Mammary epithelial cell (primary cell): ENCODE measurements at regions not wholly inside any gene's neighbourhood (a gene's known extent, or its start where the extent isn't known, plus 50 kb on each side); places are given as distances from the start of the nearest gene placed in this dataset.

ENCODE experiments used
- EZH2 ChIP-seq: IDR thresholded peaks from 2 replicates; pipeline ENCODE4 v1.6.1; 2012; ENCODE audit warnings: low read length, inconsistent platforms, borderline replicate concordance
- TF ChIP-seq, protein P1 (sequence below), 2 donors: IDR thresholded peaks in 1 of 2; conservative IDR thresholded peaks in 1 of 2; 2 replicates each; pipeline ENCODE4 v1.5.1; 2011 to 2012; ENCODE audit warnings: inconsistent platforms in 2 of 2, low read length in 2 of 2, mild to moderate bottlenecking in 2 of 2, control low read depth in 1 of 2, low read depth in 1 of 2; ENCODE audit not compliant: insufficient read depth in 1 of 2; ENCODE audit errors: extremely low read depth in 1 of 2

- TF ChIP-seq, protein P1, sequence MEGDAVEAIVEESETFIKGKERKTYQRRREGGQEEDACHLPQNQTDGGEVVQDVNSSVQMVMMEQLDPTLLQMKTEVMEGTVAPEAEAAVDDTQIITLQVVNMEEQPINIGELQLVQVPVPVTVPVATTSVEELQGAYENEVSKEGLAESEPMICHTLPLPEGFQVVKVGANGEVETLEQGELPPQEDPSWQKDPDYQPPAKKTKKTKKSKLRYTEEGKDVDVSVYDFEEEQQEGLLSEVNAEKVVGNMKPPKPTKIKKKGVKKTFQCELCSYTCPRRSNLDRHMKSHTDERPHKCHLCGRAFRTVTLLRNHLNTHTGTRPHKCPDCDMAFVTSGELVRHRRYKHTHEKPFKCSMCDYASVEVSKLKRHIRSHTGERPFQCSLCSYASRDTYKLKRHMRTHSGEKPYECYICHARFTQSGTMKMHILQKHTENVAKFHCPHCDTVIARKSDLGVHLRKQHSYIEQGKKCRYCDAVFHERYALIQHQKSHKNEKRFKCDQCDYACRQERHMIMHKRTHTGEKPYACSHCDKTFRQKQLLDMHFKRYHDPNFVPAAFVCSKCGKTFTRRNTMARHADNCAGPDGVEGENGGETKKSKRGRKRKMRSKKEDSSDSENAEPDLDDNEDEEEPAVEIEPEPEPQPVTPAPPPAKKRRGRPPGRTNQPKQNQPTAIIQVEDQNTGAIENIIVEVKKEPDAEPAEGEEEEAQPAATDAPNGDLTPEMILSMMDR (conservative IDR thresholded peaks at IDR 0.05 in 1 of 2, IDR thresholded peaks at IDR 0.05 in 1 of 2; ENCODE audit: extremely low read depth in 1 of 2, insufficient read depth in 1 of 2, low read depth in 1 of 2, low read length in 2 of 2) = no peak
- no peak for TF ChIP-seq EZH2
These were observed 405.0 kb upstream of the SLC39A10 start for GRCh38 chr2:195252018-195252417.
